Stimulated activated CD4-positive, alpha-beta T cell treated with anti-CD3 and anti-CD28 coated beads, TNF-alpha, amount 100 ng/mL, for 24 hours (primary cell): ENCODE measurements at regions not wholly inside any gene's neighbourhood (a gene's known extent, or its start where the extent isn't known, plus 50 kb on each side); places are given as distances from the start of the nearest gene placed in this dataset.

ENCODE experiments used
- DNase-seq, 3 experiments: peaks; one replicate each; pipeline ENCODE4 v3.0.0-alpha.2; 2020; ENCODE audit warnings: low read depth in 3 of 3

- DNase-seq = no peak
Observed at GRCh38 chr15:69530991-69531664, 78.5 kb downstream of the RPLP1 start.

GRCh38 chr15:69531665-69532027, 79.0 kb downstream of the RPLP1 start:
- no peak for DNase-seq

GRCh38 chr15:69532066-69532465, 79.4 kb downstream of the RPLP1 start:
- no peak for DNase-seq

GRCh38 chr15:69532856-69533255, 80.2 kb downstream of the RPLP1 start:
- no peak for DNase-seq

GRCh38 chr15:69533522-69533921, 80.9 kb downstream of the RPLP1 start:
- DNase-seq = no peak

GRCh38 chr15:69535101-69535638, 82.6 kb downstream of the RPLP1 start:
- no peak for DNase-seq

GRCh38 chr15:69535998-69536397, 83.4 kb downstream of the RPLP1 start:
- DNase-seq = no peak

- DNase-seq = no peak
Observed at GRCh38 chr15:69536726-69537512, 84.3 kb downstream of the RPLP1 start.

GRCh38 chr15:69537901-69538300, 85.3 kb downstream of the RPLP1 start:
- DNase-seq = no peak

- DNase-seq = no peak
Observed at GRCh38 chr15:69538379-69538778, 85.8 kb downstream of the RPLP1 start.

GRCh38 chr15:69539345-69539744, 86.7 kb downstream of the RPLP1 start:
- DNase-seq = no peak

GRCh38 chr15:69540622-69541021, 88.0 kb downstream of the RPLP1 start:
- no peak for DNase-seq

GRCh38 chr15:69542028-69542427, 89.4 kb downstream of the RPLP1 start:
- no peak for DNase-seq

- no peak for DNase-seq
Observed at GRCh38 chr15:69543681-69544364, 91.2 kb downstream of the RPLP1 start.

- no peak for DNase-seq
Observed at GRCh38 chr15:69544365-69545113, 91.9 kb downstream of the RPLP1 start.

- DNase-seq = no peak
Observed at GRCh38 chr15:69546182-69546581, 93.6 kb downstream of the RPLP1 start.

GRCh38 chr15:69548395-69549180, 96.0 kb downstream of the RPLP1 start:
- DNase-seq = no peak

- DNase-seq = no peak
Observed at GRCh38 chr15:69551391-69552056, 98.9 kb downstream of the RPLP1 start.

GRCh38 chr15:69552057-69552815, 99.6 kb downstream of the RPLP1 start:
- DNase-seq = no peak

GRCh38 chr15:69553686-69554085, 101.1 kb downstream of the RPLP1 start:
- no peak for DNase-seq
